Suprapubic skin (tissue), 3 donors: ENCODE measurements at regions not wholly inside any gene's neighbourhood (a gene's known extent, or its start where the extent isn't known, plus 50 kb on each side); places are given as distances from the start of the nearest gene placed in this dataset.

Source experiments
- CTCF ChIP-seq, 2 donors: fragments of 200-600 bp in 1 of 2; fragments of 450-650 bp in 1 of 2; sonication (generic) in 1 of 2; IDR thresholded peaks; one replicate each; pipeline ENCODE4 v1.5.1; 2016 to 2019; ENCODE audit warnings: antibody characterized with exemption in 2 of 2, mild to moderate bottlenecking in 1 of 2, moderate library complexity in 1 of 2
- EP300 ChIP-seq: sonication (generic); formaldehyde crosslinking; IDR thresholded peaks from one replicate; pipeline ENCODE4 v1.6.1; 2017; ENCODE audit warnings: antibody characterized with exemption

DNA sequence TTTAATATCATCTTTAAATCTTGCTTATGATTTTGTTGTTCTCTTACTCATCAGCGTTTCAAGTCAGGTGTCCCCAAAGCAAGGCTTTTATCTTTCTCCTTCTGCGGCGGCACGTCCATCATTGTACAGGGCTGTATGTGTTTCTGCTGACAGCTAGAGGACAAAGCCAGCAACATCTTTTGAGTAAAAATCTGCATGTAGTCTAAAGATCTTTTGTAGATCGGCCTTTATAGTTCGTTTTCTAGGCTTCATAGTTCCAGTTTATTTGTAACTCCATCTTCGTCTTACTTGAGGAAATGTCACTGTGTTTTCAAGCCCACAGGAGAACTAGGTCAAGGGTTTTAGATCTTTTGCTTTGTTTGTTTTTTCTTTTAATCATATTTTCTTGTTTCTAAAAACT is 211.4 kb upstream of the TOPAZ1 start:
- TF ChIP-seq EP300 (no peak), CTCF (IDR thresholded peaks at IDR 0.05) (no peak)
